SJSA1 (cell line): ENCODE measurements at regions not wholly inside any gene's neighbourhood (a gene's known extent, or its start where the extent isn't known, plus 50 kb on each side); places are given as distances from the start of the nearest gene placed in this dataset.

ENCODE experiments used
- DNase-seq, 2 experiments: peaks; one replicate each; pipeline ENCODE4 v3.0.0-alpha.2; 2015 to 2020; ENCODE audit warnings: low spot score in 2 of 2, low read depth in 1 of 2
- H3K27ac ChIP-seq: fragments of 250-450 bp; sonication (Bioruptor Pico); 2 replicates; pipeline ENCODE4 v1.5.1; 2020; ENCODE audit warnings: mild to moderate bottlenecking, moderate library complexity
- H3K27me3 ChIP-seq: fragments of 250-450 bp; sonication (Bioruptor Pico); replicated peaks from 2 replicates; pipeline ENCODE4 v1.5.1; 2020; ENCODE audit warnings: mild to moderate bottlenecking, moderate library complexity
- H3K36me3 ChIP-seq: fragments of 250-450 bp; sonication (Bioruptor Pico); 2 replicates; pipeline ENCODE4 v1.5.1; 2020; ENCODE audit warnings: mild to moderate bottlenecking
- H3K4me1 ChIP-seq: fragments of 250-450 bp; sonication (Bioruptor Pico); replicated peaks from 2 replicates; pipeline ENCODE4 v1.6.1; 2021; ENCODE audit warnings: mild to moderate bottlenecking
- H3K4me3 ChIP-seq: fragments of 250-450 bp; sonication (Bioruptor Pico); 2 replicates; pipeline ENCODE4 v1.5.1; 2020; ENCODE audit warnings: mild to moderate bottlenecking
- H3K9me3 ChIP-seq: fragments of 250-450 bp; sonication (Bioruptor Pico); replicated peaks from 2 replicates; pipeline ENCODE4 v1.5.1; 2020; ENCODE audit warnings: mild to moderate bottlenecking

DNA sequence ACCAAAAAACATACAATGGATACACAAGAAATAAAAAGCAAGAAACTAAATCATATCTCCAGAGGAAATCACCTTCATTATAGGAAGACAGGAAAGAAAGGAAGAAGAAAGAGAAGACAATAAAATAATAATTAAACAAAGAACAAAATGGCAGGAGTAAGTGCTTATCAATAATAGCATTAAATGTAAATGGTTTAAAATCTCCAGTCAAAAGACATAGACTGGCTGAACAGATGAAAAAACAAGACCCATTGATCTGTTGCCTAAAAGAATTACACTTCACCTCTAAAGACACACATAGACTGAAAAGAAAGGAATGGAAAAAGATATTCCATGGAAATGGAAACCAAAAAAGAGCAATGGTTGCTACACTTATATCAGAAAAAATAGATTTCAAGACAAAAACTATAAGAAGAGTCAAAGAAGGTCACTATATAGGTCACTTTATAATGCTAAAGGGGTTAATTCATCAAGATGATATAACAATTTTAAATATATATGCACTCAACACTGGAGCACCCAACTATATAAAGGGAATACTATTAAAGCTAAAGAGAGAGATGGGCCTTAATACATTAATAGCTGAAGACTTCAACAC, 118.4 kb upstream of the SESN3 start:
- H3K4me3 ChIP-seq, result no peak overlapping the region
- no peaks in the 10 kb centered on the region for H3K9me3 ChIP-seq
- no peaks in the 10 kb centered on the region for H3K4me1 ChIP-seq
- no peak overlapping the region for H3K27ac ChIP-seq
- no peak for DNase-seq
- no peaks in the 10 kb centered on the region for H3K36me3 ChIP-seq
- no peaks in the 10 kb centered on the region for H3K27me3 ChIP-seq

DNA sequence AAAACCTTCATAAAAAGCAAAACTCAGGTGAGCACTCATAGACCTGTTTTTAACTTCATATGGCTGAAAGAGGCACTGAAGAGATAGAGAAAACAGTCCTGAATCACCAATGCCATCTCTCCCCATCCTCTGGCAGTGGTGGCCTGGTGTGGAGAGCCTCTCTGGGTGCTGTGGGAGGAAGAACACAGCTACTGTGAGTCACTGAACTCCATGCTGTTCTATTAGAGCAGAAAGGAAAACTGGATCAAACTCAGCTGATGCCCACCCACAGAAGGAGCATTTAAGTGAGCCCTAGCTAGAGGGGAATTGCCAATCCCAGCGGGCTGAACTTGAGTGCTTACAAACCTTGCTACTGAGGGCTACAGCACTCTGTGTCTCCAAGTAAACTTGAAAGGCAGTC, 115.3 kb upstream of the SESN3 start:
- Histone ChIP-seq H3K4me1 (no peaks in the 10 kb centered on the region), H3K9me3 (no peaks in the 10 kb centered on the region), H3K4me3 (no peak overlapping the region), H3K27me3 (no peaks in the 10 kb centered on the region), H3K36me3 (no peaks in the 10 kb centered on the region), H3K27ac (no peak overlapping the region)
- DNase-seq, result no peak

DNA sequence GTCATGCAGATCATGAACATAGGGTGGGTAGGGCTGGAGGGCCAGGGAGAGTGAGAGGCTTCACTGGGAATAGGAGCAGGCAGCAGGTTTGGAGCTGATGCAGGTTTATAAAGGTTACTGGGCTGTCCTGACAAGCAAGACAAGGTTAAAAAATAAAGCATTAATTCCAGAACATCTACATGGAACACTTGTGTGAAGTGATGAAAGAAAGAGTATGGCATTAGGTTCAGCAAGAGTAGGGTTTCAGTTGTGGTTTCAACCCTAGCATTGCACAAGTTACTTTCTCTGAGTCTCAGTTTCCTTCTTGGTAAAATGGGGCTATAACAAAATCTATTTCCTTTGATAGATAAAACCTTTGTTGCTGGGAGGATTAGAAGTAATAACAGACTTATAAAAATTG, 114.6 kb upstream of the SESN3 start:
- no peaks in the 10 kb centered on the region for H3K27me3 ChIP-seq
- DNase-seq, result no peak
- H3K4me1 ChIP-seq, result no peaks in the 10 kb centered on the region
- H3K36me3 ChIP-seq, result no peaks in the 10 kb centered on the region
- H3K4me3 ChIP-seq, result no peak overlapping the region
- H3K27ac ChIP-seq, result no peak overlapping the region
- no peaks in the 10 kb centered on the region for H3K9me3 ChIP-seq

DNA sequence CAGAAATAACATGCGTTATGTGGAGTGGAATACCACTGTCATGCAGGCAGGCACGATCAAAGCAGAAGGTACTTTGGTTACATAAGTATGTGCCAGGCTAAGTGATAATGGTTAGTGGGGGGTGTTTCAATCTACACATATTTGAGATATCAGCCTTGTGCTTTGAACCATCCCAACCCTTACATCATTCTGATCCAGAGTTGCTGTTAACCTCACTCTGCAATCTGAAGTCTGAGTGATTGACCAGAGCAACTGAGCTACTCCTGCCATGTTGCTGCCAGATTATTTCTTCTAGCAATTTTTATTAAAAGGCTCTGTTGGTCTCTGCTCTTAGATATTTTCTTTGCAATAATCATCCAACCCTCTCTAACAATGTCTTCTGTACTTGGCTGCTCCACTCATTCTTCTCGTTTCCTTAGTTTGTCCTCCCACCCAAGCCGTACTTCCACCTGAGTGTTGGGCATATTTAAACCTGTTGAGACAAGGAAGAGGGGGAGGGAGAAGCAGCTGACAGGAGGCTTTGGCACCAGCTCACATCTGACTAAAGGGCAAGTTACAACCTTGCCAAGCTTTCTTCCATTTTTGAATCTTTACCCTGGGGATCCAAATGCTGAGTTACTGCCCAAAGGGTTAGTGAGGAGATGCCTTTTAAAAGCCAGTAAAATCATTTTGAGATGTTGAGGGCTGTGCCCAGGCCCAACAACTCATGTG, 114.1 kb upstream of the SESN3 start:
- Histone ChIP-seq H3K9me3 (no peaks in the 10 kb centered on the region), H3K27me3 (no peaks in the 10 kb centered on the region), H3K4me3 (no peak overlapping the region), H3K4me1 (no peaks in the 10 kb centered on the region), H3K36me3 (no peaks in the 10 kb centered on the region), H3K27ac (no peak overlapping the region)
- no peak for DNase-seq

- Histone ChIP-seq H3K4me1 (no peaks in the 10 kb centered on the region; the same call in 1 of the 2 replicates), H3K36me3 (no peaks in the 10 kb centered on the region), H3K4me3 (no peak overlapping the region), H3K27ac (no peak overlapping the region), H3K9me3 (no peaks in the 10 kb centered on the region), H3K27me3 (no peaks in the 10 kb centered on the region)
- no peak for DNase-seq
These were observed 110.2 kb upstream of the SESN3 start for GRCh38 chr11:95341221-95341620.

GRCh38 chr11:95339086-95339901, 108.3 kb upstream of the SESN3 start:
- Histone ChIP-seq H3K27me3 (no peaks in the 10 kb centered on the region), H3K4me3 (no peak overlapping the region), H3K9me3 (no peaks in the 10 kb centered on the region), H3K4me1 (no peaks in the 10 kb centered on the region; the same call in 1 of the 2 replicates), H3K27ac (no peak overlapping the region), H3K36me3 (no peaks in the 10 kb centered on the region)
- no peak for DNase-seq

GRCh38 chr11:95338430-95338991, 107.5 kb upstream of the SESN3 start:
- Histone ChIP-seq H3K4me3 (no peak overlapping the region), H3K27ac (no peak overlapping the region), H3K36me3 (no peaks in the 10 kb centered on the region), H3K9me3 (no peaks in the 10 kb centered on the region), H3K27me3 (no peaks in the 10 kb centered on the region), H3K4me1 (no peaks in the 10 kb centered on the region; the same call in 1 of the 2 replicates)
- peak in 1 of 2 experiments; percentile 28 for DNase-seq

- Histone ChIP-seq H3K27ac (no peak overlapping the region), H3K9me3 (no peaks in the 10 kb centered on the region), H3K4me3 (no peak overlapping the region), H3K27me3 (no peaks in the 10 kb centered on the region), H3K4me1 (no peaks in the 10 kb centered on the region; the same call in 1 of the 2 replicates), H3K36me3 (no peaks in the 10 kb centered on the region)
- no peak for DNase-seq
These were observed 107.0 kb upstream of the SESN3 start for GRCh38 chr11:95337972-95338429.

DNA sequence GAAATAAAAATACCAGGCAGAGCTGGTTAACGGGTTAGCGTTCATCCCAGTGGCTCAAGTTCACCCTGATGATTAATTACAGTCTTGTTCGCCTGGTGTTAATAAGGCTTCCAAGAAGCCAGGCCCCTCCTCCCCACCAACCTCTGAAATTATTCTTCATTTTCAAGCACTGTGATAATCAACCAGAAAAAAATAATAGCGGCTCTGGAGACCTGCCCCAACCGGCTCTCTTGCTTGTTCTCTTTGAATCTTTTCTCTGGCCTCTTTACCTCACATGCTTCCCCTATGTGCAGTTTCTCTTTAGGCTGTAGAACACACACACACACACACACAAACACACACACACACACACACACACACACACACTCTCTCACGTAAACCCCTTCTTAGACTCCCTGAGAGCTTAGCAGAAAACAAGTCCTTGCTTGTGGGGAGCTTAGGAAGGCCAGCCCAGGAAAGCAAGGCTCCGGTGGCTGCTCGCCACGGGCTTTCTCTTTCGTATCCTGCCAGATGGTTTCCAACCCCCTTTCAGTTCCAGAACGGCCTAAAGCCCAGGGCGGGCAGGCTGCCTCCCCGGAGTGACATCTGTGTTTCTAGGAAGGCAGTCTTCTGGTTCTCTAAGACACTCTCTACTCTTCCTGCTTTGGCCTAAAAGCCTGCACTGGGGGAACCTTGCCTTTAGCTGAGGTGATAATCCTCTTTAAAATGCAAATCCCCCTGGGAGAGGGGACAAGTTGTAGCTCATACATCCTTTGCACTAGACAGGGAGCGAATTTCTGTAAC, 106.4 kb upstream of the SESN3 start:
- H3K27me3 ChIP-seq, result no peaks in the 10 kb centered on the region
- no peaks in the 10 kb centered on the region; the same call in 1 of the 2 replicates for H3K4me1 ChIP-seq
- no peaks in the 10 kb centered on the region for H3K9me3 ChIP-seq
- no peak overlapping the region for H3K4me3 ChIP-seq
- no peak overlapping the region for H3K27ac ChIP-seq
- peak in 1 of 2 experiments; percentile 15 for DNase-seq
- H3K36me3 ChIP-seq, result no peaks in the 10 kb centered on the region

- no peaks in the 10 kb centered on the region for H3K36me3 ChIP-seq
- no peak for DNase-seq
- no peak overlapping the region for H3K27ac ChIP-seq
- H3K9me3 ChIP-seq, result no peaks in the 10 kb centered on the region
- no peaks in the 10 kb centered on the region; the same call in 1 of the 2 replicates for H3K4me1 ChIP-seq
- no peak overlapping the region for H3K4me3 ChIP-seq
- H3K27me3 ChIP-seq, result no peaks in the 10 kb centered on the region
These were observed 105.0 kb upstream of the SESN3 start for GRCh38 chr11:95335989-95336388.

DNA sequence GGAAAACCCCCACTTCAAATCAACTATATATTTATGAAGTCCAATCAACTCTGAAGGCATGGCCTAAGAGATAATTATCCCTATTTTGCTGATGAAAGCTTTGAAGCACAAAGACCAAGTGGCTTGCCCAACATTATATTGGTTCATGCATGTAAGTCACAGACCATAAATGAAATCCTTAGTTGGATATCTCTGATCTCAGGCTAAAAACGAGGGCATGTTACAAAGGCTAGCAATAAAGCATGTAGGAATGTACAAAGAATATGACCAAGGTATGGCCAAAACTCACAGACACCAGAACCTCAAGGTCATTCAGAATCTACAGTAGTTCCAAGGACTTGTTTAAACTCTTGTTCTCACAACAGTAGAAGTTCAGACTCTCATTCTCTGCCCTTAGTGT, 100.2 kb upstream of the SESN3 start:
- no peak for DNase-seq
- Histone ChIP-seq H3K4me3 (no peak overlapping the region), H3K27me3 (no peaks in the 10 kb centered on the region), H3K9me3 (no peaks in the 10 kb centered on the region), H3K36me3 (no peaks in the 10 kb centered on the region), H3K4me1 (no peaks in the 10 kb centered on the region), H3K27ac (no peak overlapping the region)

- Histone ChIP-seq H3K4me3 (no peak overlapping the region), H3K36me3 (no peaks in the 10 kb centered on the region), H3K9me3 (no peaks in the 10 kb centered on the region), H3K27me3 (no peaks in the 10 kb centered on the region), H3K27ac (no peak overlapping the region), H3K4me1 (no peaks in the 10 kb centered on the region)
- DNase-seq, result no peak
These were observed 99.3 kb upstream of the SESN3 start for GRCh38 chr11:95330302-95330701.

GRCh38 chr11:95327273-95327948, 96.4 kb upstream of the SESN3 start:
- H3K36me3 ChIP-seq, result no peaks in the 10 kb centered on the region
- H3K4me1 ChIP-seq, result no peaks in the 10 kb centered on the region
- no peak overlapping the region for H3K27ac ChIP-seq
- no peaks in the 10 kb centered on the region for H3K27me3 ChIP-seq
- H3K4me3 ChIP-seq, result no peak overlapping the region
- H3K9me3 ChIP-seq, result no peaks in the 10 kb centered on the region
- DNase-seq, result no peak
